DOHH2 (cell line): ENCODE measurements at regions not wholly inside any gene's neighbourhood (a gene's known extent, or its start where the extent isn't known, plus 50 kb on each side); places are given as distances from the start of the nearest gene placed in this dataset.

ENCODE experiments used
- EZH2phosphoT487 ChIP-seq: fragments of 200-600 bp; sonication (generic); IDR thresholded peaks from 2 replicates; pipeline ENCODE4 v1.6.1; 2017; ENCODE audit warnings: borderline replicate concordance, mild to moderate bottlenecking, antibody characterized with exemption, low read length, moderate library complexity, mixed read lengths
- TF ChIP-seq, protein P1 (sequence below): fragments of 200-600 bp; sonication (generic); IDR thresholded peaks from one replicate; pipeline ENCODE4 v1.5.1; 2014; ENCODE audit warnings: antibody characterized with exemption, mild to moderate bottlenecking, low read depth, low read length; ENCODE audit not compliant: poor library complexity, severe bottlenecking

DNA sequence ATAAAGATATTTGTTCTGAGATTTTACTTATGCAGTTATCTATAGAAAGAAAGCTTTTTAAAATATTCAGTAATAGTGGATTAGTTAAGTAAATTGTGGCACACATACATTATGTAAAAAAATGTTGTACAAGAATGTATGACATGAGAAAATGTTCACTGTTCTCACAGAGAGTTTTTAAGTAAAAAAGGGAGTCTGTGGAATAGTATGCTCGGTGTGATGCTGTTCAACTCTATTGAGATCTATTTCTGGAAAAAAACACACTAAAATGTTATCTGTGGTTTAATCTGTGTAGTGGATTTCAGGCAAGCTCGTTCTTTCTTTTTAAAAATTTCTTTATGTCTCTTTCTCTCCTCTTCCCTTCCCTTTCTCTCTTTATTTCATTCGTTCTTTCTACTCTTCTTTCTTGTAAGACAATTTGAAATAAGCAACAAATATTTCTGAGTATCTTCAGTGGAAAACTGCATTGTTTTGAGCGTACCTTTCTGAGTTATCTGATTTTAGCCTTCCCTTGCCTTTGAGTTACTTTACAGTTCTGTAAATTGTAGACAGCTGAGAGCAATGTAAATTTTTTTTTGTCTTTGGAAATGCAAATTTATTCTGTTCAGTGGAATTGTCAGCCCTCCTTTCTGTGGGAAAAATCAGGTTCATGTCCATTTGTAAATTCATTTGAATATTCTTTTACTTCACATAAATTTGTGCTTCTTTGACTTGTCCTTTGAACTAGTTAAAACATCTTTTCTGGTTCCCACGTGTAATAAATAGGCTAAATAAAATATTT, 229.0 kb upstream of the NOX3 start:
- TF ChIP-seq, protein P1, sequence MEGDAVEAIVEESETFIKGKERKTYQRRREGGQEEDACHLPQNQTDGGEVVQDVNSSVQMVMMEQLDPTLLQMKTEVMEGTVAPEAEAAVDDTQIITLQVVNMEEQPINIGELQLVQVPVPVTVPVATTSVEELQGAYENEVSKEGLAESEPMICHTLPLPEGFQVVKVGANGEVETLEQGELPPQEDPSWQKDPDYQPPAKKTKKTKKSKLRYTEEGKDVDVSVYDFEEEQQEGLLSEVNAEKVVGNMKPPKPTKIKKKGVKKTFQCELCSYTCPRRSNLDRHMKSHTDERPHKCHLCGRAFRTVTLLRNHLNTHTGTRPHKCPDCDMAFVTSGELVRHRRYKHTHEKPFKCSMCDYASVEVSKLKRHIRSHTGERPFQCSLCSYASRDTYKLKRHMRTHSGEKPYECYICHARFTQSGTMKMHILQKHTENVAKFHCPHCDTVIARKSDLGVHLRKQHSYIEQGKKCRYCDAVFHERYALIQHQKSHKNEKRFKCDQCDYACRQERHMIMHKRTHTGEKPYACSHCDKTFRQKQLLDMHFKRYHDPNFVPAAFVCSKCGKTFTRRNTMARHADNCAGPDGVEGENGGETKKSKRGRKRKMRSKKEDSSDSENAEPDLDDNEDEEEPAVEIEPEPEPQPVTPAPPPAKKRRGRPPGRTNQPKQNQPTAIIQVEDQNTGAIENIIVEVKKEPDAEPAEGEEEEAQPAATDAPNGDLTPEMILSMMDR: no peak
- no peak for TF ChIP-seq EZH2phosphoT487
